NB4 (cell line): ENCODE measurements at regions not wholly inside any gene's neighbourhood (a gene's known extent, or its start where the extent isn't known, plus 50 kb on each side); places are given as distances from the start of the nearest gene placed in this dataset.

ENCODE experiments used
- DNase-seq: peaks from one replicate; pipeline ENCODE4 v3.0.0; 2010; ENCODE audit warnings: low read depth
- H3K4me3 ChIP-seq: one replicate; pipeline ENCODE4 v1.5.1; 2011; ENCODE audit warnings: mild to moderate bottlenecking, low read depth, low read length, moderate library complexity
- MAX ChIP-seq: IDR thresholded peaks from 2 replicates; pipeline ENCODE4 v1.6.1; 2011; ENCODE audit warnings: low read depth, low read length
- MYC ChIP-seq: IDR thresholded peaks from 2 replicates; pipeline ENCODE4 v1.6.1; 2011; ENCODE audit warnings: low read depth, low read length
- POLR2A ChIP-seq: IDR thresholded peaks from 2 replicates; pipeline ENCODE4 v1.6.1; 2011; ENCODE audit warnings: mild to moderate bottlenecking; ENCODE audit not compliant: insufficient read length; ENCODE audit errors: extremely low read depth
- TF ChIP-seq, protein P1 (sequence below): IDR thresholded peaks from one replicate; pipeline ENCODE4 v1.5.1; 2012; ENCODE audit warnings: low read depth, low read length

- H3K4me3 ChIP-seq = no peak overlapping the region
- no peak for TF ChIP-seq MYC
- TF ChIP-seq MAX = no peak
- TF ChIP-seq POLR2A = no peak
- TF ChIP-seq, protein P1, sequence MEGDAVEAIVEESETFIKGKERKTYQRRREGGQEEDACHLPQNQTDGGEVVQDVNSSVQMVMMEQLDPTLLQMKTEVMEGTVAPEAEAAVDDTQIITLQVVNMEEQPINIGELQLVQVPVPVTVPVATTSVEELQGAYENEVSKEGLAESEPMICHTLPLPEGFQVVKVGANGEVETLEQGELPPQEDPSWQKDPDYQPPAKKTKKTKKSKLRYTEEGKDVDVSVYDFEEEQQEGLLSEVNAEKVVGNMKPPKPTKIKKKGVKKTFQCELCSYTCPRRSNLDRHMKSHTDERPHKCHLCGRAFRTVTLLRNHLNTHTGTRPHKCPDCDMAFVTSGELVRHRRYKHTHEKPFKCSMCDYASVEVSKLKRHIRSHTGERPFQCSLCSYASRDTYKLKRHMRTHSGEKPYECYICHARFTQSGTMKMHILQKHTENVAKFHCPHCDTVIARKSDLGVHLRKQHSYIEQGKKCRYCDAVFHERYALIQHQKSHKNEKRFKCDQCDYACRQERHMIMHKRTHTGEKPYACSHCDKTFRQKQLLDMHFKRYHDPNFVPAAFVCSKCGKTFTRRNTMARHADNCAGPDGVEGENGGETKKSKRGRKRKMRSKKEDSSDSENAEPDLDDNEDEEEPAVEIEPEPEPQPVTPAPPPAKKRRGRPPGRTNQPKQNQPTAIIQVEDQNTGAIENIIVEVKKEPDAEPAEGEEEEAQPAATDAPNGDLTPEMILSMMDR = no peak
- DNase-seq = no peak
Observed at GRCh38 chr5:129378961-129379360, 81.1 kb upstream of the ADAMTS19 start.

GRCh38 chr5:129379406-129379805 is 80.7 kb upstream of the ADAMTS19 start:
- no peak for DNase-seq
- TF ChIP-seq MAX (no peak), POLR2A (no peak), MYC (no peak)
- TF ChIP-seq, protein P1 = no peak
- H3K4me3 ChIP-seq = no peak overlapping the region

DNA sequence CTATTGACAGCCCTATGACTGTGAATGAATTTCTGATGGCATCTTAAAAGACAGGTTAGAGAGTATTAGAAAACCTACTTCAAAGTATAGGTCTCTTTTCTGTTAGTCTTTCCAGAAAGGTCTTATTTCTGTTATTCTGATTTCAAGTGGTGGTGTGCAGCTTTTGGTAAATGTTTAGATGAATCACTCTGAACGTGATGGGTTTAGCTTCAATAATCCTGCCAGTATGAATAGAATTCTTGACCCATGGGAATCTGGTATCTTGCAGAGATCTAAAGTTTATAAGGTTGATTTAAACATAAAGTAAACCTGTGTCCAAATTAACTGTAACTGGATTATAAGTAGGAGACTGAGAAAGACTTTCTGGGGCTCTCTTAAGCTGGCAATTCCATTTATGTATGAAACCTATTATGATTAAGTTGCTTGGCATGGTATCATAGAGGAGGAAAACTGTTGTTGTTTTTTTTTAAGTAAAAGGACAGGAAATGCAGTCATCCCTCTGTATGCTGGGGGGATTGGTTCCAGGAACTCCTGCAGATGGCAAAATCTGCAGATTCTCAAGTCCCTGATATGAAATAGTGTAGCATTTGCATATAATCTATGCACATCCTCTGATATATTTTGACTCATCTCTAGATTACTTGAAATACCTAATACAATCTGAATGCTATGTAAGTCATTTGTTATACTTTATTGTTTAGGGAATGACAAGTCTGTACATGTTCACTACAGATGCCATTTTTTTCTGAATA is 77.0 kb upstream of the ADAMTS19 start:
- TF ChIP-seq, protein P1 = no peak
- no peak for TF ChIP-seq POLR2A
- TF ChIP-seq MYC = no peak
- no peak for TF ChIP-seq MAX
- H3K4me3 ChIP-seq = no peak overlapping the region
- DNase-seq = no peak

- no peak overlapping the region for H3K4me3 ChIP-seq
- DNase-seq = no peak
- TF ChIP-seq MYC (no peak), MAX (no peak), POLR2A (no peak)
- TF ChIP-seq, protein P1 = no peak
Observed at GRCh38 chr5:129384193-129384592, 75.9 kb upstream of the ADAMTS19 start.

DNA sequence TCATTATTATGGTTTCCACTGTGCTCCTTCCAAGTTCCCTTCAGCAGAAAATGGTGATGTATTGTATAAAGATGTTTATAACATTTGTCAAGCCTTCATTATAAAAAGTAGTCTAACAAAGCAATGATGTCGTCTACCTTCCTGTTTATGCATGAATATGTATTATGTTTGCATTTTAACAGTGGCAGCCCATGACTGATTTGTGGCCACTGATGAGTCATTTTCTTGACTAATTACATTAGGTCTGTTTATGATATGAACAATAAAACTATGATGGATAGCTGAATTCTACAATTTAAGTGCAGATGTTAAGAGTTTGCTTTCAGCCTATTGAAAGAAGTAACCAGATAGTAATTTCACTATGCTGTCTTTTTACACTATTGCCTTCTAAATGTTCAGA is 75.4 kb upstream of the ADAMTS19 start:
- TF ChIP-seq MAX (no peak), POLR2A (no peak), MYC (no peak)
- TF ChIP-seq, protein P1 = no peak
- DNase-seq = no peak
- H3K4me3 ChIP-seq = no peak overlapping the region
